Bone marrow (tissue), 2 donors: ENCODE measurements at regions not wholly inside any gene's neighbourhood (a gene's known extent, or its start where the extent isn't known, plus 50 kb on each side); places are given as distances from the start of the nearest gene placed in this dataset.

ENCODE experiments used
- DNase-seq, 2 donors: peaks; one replicate each; lab custom pipeline; 2025; lab: John Stamatoyannopoulos, UW

- DNase-seq = no peak
Observed at GRCh38 chr12:20189767-20190166, 178.6 kb upstream of the PDE3A start.

GRCh38 chr12:20194171-20194570 is 174.2 kb upstream of the PDE3A start:
- DNase-seq = no peak

DNA sequence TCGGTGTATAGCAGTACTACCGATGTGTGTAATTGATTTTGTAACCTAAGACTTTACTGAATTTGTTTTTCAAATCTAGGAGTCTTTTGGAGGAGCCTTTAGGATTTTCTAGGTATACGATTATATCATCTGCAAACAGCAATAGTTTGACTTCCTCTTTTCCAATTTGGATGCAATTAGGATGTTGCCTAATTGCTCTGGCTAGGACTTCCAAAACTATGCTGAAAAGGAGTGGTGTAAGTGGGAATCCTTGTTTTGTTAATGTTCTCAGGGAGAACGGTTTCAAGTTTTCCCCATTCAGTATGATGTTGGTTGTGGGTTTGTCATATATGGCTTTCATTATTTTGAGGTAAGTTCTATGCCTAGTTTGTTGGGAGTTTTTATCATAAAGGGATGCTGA is 171.6 kb upstream of the PDE3A start:
- DNase-seq = no peak

DNA sequence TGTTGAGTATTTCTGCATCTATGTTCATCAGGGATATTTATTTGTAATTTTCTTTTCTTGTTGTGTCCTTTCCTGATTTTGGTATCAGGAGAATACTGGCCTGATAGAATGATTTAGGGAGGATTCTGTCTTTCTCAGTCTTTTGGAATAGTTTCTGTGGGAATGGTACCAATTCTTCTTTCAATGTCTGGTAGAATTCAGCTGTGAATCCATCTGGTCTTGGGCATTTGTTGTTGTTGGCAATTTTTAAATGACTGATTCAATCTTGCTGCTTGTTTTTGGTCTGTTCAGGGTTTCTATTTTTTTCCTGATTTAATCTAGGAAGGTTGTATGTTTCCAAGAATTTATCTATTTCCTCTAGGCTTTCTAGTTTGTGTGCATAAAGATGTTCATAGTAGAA is 170.9 kb upstream of the PDE3A start:
- DNase-seq = no peak

DNA sequence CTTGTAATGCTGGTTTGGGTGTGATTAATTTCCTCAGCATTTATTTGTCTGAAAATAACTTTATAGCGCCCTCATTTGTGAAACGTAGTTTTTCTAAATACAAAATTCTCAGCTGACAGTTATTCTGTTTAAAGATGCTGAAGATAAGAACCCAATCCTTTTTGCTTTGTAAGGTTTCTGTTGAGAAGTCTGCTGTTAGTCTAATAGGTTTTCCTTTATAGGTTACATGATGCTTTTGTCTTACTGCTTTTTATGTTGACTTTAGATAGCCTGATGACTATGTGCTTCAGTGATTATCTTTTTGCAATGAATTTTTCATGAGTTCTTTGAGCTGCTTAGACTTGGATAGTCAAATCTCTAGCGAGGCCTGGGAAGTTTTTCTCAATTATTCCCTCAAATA is 168.6 kb upstream of the PDE3A start:
- DNase-seq = no peak

- no peak for DNase-seq
Observed at GRCh38 chr12:20201733-20202132, 166.6 kb upstream of the PDE3A start.

GRCh38 chr12:20205854-20206253 is 162.5 kb upstream of the PDE3A start:
- no peak for DNase-seq

- DNase-seq = no peak
Observed at GRCh38 chr12:20206410-20206809, 161.9 kb upstream of the PDE3A start.

- no peak for DNase-seq
Observed at GRCh38 chr12:20210621-20211215, 157.6 kb upstream of the PDE3A start.

GRCh38 chr12:20211541-20211940 is 156.8 kb upstream of the PDE3A start:
- DNase-seq = no peak

GRCh38 chr12:20211981-20212421 is 156.3 kb upstream of the PDE3A start:
- DNase-seq = no peak

DNA sequence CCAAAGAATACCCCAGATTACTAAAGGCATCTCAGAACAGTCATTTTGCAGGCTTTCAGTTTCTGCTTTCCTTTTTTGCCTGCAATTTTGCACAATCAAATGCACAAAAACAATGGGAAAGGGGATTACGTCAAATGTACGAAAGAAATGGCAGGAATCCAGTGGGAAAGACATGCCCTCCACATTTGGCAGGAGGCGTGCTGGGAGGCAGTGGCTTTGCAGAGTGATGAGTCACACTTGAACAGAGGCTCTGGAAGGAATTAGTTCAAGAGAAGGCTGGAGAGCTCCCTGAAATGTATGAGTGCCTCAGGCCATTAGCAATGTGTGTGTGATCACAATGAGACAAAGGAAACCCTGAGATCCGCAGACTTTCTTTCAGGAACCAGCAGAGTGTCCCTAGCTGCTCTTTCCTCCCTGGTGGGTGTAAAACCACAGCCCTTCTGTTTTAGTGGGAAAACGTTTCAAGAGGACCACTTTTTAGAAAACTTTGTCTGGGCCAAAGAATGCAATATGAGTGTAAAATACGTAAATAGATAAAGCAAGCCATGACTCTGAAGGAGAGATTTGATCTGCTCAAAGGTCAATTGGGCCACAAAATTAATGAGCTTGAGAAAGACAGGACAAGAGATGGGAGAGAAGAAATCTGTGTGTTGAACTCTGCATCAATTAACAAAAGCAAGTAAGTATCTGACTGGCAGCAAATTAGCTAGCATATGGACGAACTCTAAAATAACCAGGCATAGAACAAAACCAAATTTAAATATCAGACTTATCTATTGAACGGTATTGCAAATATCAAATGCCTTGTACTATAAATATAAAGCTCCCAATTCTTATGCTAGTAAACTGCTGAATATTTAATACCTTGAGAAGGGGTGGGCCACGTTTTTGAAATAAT is 155.4 kb upstream of the PDE3A start:
- no peak for DNase-seq

- no peak for DNase-seq
Observed at GRCh38 chr12:20213723-20214625, 154.4 kb upstream of the PDE3A start.

GRCh38 chr12:20220339-20220738 is 148.0 kb upstream of the PDE3A start:
- DNase-seq = no peak

GRCh38 chr12:20232931-20233675 is 135.2 kb upstream of the PDE3A start:
- no peak for DNase-seq

DNA sequence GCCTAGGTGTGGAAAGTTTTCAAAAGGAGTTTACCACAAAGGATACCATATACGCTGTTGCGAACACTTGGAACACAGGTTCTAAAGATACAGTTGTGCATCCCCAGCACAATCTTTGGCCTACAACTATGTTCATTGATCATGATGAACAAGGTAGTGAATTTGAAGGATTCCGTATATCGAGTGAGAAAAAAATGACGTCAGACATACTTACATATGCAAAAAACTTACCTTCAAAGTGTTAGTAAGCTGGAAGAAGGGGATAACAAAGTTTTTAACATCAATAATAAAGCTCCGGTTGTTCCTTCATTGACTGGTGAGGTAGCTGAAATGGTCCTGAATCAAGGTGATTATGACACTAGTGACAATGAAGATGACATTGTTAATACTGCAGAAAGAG is 133.9 kb upstream of the PDE3A start:
- no peak for DNase-seq

- DNase-seq = no peak
Observed at GRCh38 chr12:20237091-20237490, 131.2 kb upstream of the PDE3A start.

DNA sequence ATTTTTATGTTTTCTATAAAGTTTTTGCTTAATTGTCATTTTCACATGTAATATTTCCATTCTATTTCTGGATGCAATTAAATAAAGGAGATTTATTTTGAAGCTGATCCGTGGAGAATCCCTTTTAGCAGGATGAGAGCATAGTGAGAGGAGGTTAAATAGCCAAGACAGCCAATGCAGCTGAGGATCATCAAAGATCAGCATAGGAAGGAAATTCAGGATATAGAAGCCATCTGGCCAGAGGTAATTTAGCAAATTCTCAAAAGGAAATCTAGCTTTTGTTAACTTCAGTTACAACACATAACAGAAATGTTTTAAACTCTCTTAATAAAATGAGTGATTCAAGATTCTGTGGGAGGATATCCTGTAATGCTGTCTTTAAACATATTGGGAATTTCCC is 122.8 kb upstream of the PDE3A start:
- no peak for DNase-seq

GRCh38 chr12:20248646-20249045 is 119.7 kb upstream of the PDE3A start:
- no peak for DNase-seq

- DNase-seq = no peak
Observed at GRCh38 chr12:20250761-20251160, 117.6 kb upstream of the PDE3A start.

- no peak for DNase-seq
Observed at GRCh38 chr12:20257311-20257710, 111.0 kb upstream of the PDE3A start.

DNA sequence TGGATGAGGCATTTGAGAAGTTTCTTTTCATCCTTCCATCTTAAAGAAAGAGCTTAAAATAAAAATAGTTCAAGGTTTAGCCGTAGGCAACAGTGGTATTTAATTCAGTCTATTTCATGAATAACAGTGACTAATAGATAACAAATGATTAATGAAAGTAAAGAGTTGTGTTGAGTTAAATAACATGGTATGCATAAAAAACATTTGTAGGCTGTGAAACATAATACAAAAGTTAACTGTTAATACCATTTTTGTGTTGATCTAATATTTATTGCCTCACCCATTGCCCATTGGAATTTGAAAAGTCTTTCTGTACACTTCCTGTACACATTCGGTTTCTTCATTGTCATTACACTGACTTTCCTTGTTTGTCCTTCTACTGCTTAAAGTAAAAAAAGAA is 108.6 kb upstream of the PDE3A start:
- DNase-seq = no peak
